ENCODE measurements at regions not wholly inside any gene's neighbourhood (a gene's known extent, or its start where the extent isn't known, plus 50 kb on each side); places are given as distances from the start of the nearest gene placed in this dataset.

DNA sequence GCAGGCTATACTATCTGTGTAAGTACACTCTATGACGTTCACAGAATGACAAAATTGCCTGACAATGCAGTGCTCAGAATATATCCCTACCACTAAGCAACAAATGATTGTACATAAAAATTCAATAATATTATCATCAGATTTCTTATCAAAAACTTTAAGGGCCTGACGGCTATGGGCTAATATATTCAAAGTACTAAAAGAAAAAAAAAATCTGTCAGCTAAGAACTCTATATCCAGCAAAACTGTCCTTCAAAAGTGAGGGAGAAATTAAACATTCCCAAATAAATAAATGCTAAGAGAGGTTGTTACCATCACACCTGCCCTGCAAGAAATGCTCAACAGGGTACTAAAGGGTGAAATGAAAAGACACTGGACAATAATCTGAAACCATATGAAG, 127.3 kb downstream of the TM2D1 start:
- TF ChIP-seq, protein P1, sequence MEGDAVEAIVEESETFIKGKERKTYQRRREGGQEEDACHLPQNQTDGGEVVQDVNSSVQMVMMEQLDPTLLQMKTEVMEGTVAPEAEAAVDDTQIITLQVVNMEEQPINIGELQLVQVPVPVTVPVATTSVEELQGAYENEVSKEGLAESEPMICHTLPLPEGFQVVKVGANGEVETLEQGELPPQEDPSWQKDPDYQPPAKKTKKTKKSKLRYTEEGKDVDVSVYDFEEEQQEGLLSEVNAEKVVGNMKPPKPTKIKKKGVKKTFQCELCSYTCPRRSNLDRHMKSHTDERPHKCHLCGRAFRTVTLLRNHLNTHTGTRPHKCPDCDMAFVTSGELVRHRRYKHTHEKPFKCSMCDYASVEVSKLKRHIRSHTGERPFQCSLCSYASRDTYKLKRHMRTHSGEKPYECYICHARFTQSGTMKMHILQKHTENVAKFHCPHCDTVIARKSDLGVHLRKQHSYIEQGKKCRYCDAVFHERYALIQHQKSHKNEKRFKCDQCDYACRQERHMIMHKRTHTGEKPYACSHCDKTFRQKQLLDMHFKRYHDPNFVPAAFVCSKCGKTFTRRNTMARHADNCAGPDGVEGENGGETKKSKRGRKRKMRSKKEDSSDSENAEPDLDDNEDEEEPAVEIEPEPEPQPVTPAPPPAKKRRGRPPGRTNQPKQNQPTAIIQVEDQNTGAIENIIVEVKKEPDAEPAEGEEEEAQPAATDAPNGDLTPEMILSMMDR (IDR thresholded peaks at IDR 0.05; ENCODE audit: borderline replicate concordance, extremely low read depth, low read length, poor library complexity, severe bottlenecking): no peak
- TF ChIP-seq EZH2 (IDR thresholded peaks at IDR 0.05; ENCODE audit: borderline replicate concordance, low read depth, low read length, severe bottlenecking): no peak

Data from DND-41 (cell line).